HepG2 (cell line): ENCODE measurements at regions not wholly inside any gene's neighbourhood (a gene's known extent, or its start where the extent isn't known, plus 50 kb on each side); places are given as distances from the start of the nearest gene placed in this dataset.

Experiments used
- ATAC-seq: fragments of 200-7000 bp; cut with Tn5 transposase; 3 replicates; pipeline ENCODE4 v1.9.1; 2020; ENCODE audit warnings: mild to moderate bottlenecking, moderate library complexity
- BruUV-seq: library from RNA; stranded (reverse); fragments of 400-500 nt; replicated peaks from 2 replicates; lab custom pipeline; 2021; lab: Mats Ljungman, UMichigan
- CTCF ChIA-PET: fragments of 300-600 bp; formaldehyde crosslinking; extraction: SDS; loops from one replicate; lab custom pipeline; 2021; ENCODE audit warnings: low total read pairs, inconsistent platforms, low intra/inter-chr PET ratio; lab: Yijun Ruan, JAX
- POLR2A ChIA-PET: fragments of 350-600 bp; sonication (Branson Sonifier 250); formaldehyde crosslinking; loops from one replicate; lab custom pipeline; 2020; ENCODE audit warnings: antibody characterized with exemption, inconsistent platforms; lab: Yijun Ruan, JAX
- DNase-seq: peaks from one replicate; pipeline ENCODE4 v3.0.0-alpha.2; 2015; ENCODE audit warnings: low spot score
- FAIRE-seq: peaks from 3 replicates; lab custom pipeline; 2011; peaks lifted over from hg19 to GRCh38; lab: Jason Lieb, UNC
- H2AFZ ChIP-seq: one replicate; pipeline ENCODE4 v1.6.1; 2011; ENCODE audit warnings: low read length, inconsistent platforms
- H3K27ac ChIP-seq: fragments of 300-600 bp; 3 replicates; pipeline ENCODE4 v1.8.0; 2011; ENCODE audit warnings: mixed run types, mild to moderate bottlenecking, mixed read lengths, low read length, inconsistent platforms; ENCODE audit not compliant: insufficient read depth; ENCODE audit errors: extremely low read length
- H3K27me3 ChIP-seq, 2 experiments: fragments of 200-600 bp in 1 of 2; 2 replicates in 1 of 2; 3 replicates in 1 of 2; pipeline versions ENCODE4 v1.6.0 to v1.8.0; 2011; ENCODE audit warnings: low read length in 2 of 2, mild to moderate bottlenecking in 2 of 2, moderate library complexity in 2 of 2, inconsistent platforms in 1 of 2; ENCODE audit not compliant: insufficient read depth in 2 of 2, control insufficient read depth in 1 of 2
- H3K36me3 ChIP-seq, 2 experiments: fragments of 200-600 bp in 1 of 2; replicated peaks in 1 of 2; 2 replicates in 1 of 2; 3 replicates in 1 of 2; pipeline versions ENCODE4 v1.5.1 to v1.8.0; 2011; ENCODE audit warnings: low read length in 2 of 2, inconsistent platforms in 1 of 2; ENCODE audit not compliant: insufficient read depth in 2 of 2, control insufficient read depth in 1 of 2
- H3K4me1 ChIP-seq: 2 replicates; pipeline ENCODE4 v1.5.1; 2012; ENCODE audit warnings: low read length, inconsistent platforms; ENCODE audit not compliant: insufficient read depth
- H3K4me2 ChIP-seq: 2 replicates; pipeline ENCODE4 v1.6.0; 2011; ENCODE audit warnings: low read depth, low read length, inconsistent platforms
- H3K4me3 ChIP-seq, 3 experiments: fragments of 200-600 bp in 1 of 3; sonication (generic), shearing (Covaris generic) in 1 of 3; replicated peaks in 1 of 3; 2 replicates each; pipeline ENCODE4 v1.5.1; 2011 to 2016; ENCODE audit warnings: low read length in 3 of 3, inconsistent platforms in 2 of 3, low read depth in 2 of 3, mild to moderate bottlenecking in 2 of 3, control low read depth in 1 of 3, mixed read lengths in 1 of 3; ENCODE audit not compliant: insufficient read depth in 1 of 3
- H3K79me2 ChIP-seq: one replicate; pipeline ENCODE4 v1.6.1; 2011; ENCODE audit warnings: low read length, inconsistent platforms; ENCODE audit not compliant: insufficient read depth
- H3K9ac ChIP-seq: 2 replicates; pipeline ENCODE4 v1.6.0; 2011; ENCODE audit warnings: mild to moderate bottlenecking, low read depth, low read length, inconsistent platforms; ENCODE audit not compliant: insufficient read depth
- H3K9me3 ChIP-seq: 2 replicates; pipeline ENCODE4 v1.5.1; 2012; ENCODE audit warnings: mild to moderate bottlenecking, low read length
- H4K20me1 ChIP-seq: 2 replicates; pipeline ENCODE4 v1.6.0; 2011; ENCODE audit warnings: inconsistent platforms, mild to moderate bottlenecking, low read length, moderate library complexity; ENCODE audit not compliant: insufficient read depth
- BRF2 ChIP-seq: sonication (generic); formaldehyde crosslinking; IDR thresholded peaks from 2 replicates; pipeline ENCODE4 v1.8.1; 2022; ENCODE audit warnings: mild to moderate bottlenecking, missing genetic modification reagents
- CREB1 ChIP-seq, 2 experiments: fragments of 450-650 bp in 1 of 2; IDR thresholded peaks; 2 replicates each; pipeline ENCODE4 v1.6.1; 2016 to 2017; ENCODE audit warnings: control low read depth in 1 of 2, mild to moderate bottlenecking in 1 of 2, missing compliant biosample characterization in 1 of 2, missing genetic modification characterization in 1 of 2
- DMTF1 ChIP-seq: sonication (generic); formaldehyde crosslinking; IDR thresholded peaks from 2 replicates; pipeline ENCODE4 v1.4.0; 2020; ENCODE audit warnings: mild to moderate bottlenecking, missing genetic modification reagents
- DRAP1 ChIP-seq: IDR thresholded peaks from 2 replicates; pipeline ENCODE4 v1.6.1; 2016; ENCODE audit warnings: missing genetic modification reagents, missing compliant biosample characterization
- E2F5 ChIP-seq: sonication (generic); formaldehyde crosslinking; conservative IDR thresholded peaks from 2 replicates; pipeline ENCODE4 v1.4.0; 2020; ENCODE audit warnings: missing genetic modification reagents
- KLF6 ChIP-seq: IDR thresholded peaks from 2 replicates; pipeline ENCODE4 v1.8.0; 2016; ENCODE audit warnings: missing biosample characterization, missing genetic modification reagents
- MEIS1 ChIP-seq: sonication (generic); formaldehyde crosslinking; IDR thresholded peaks from 2 replicates; pipeline ENCODE4 v1.9.0; 2021; ENCODE audit warnings: mild to moderate bottlenecking, missing genetic modification reagents, moderate library complexity, borderline replicate concordance
- MLX ChIP-seq: IDR thresholded peaks from 2 replicates; pipeline ENCODE4 v1.6.1; 2016
- PHB2 ChIP-seq: fragments of 450-650 bp; IDR thresholded peaks from 2 replicates; pipeline ENCODE4 v1.6.1; 2018; ENCODE audit not compliant: partially characterized antibody
- SNAI1 ChIP-seq: sonication (generic); formaldehyde crosslinking; IDR thresholded peaks from 2 replicates; pipeline ENCODE4 v1.5.0; 2020; ENCODE audit warnings: mild to moderate bottlenecking, missing genetic modification reagents, borderline replicate concordance
- TSC22D2 ChIP-seq: sonication (generic); formaldehyde crosslinking; IDR thresholded peaks from 2 replicates; pipeline ENCODE4 v1.5.1; 2020; ENCODE audit warnings: missing genetic modification reagents, mild to moderate bottlenecking, borderline replicate concordance
- ZNF251 ChIP-seq: sonication (generic); formaldehyde crosslinking; IDR thresholded peaks from 2 replicates; pipeline ENCODE4 v1.9.0; 2021; ENCODE audit warnings: mild to moderate bottlenecking, missing genetic modification reagents
- ZNF484 ChIP-seq: sonication (generic); formaldehyde crosslinking; IDR thresholded peaks from 2 replicates; pipeline ENCODE4 v1.5.1; 2020; ENCODE audit warnings: mild to moderate bottlenecking, low read depth, missing genetic modification reagents, borderline replicate concordance
- ZNF543 ChIP-seq: sonication (generic); formaldehyde crosslinking; IDR thresholded peaks from 2 replicates; pipeline ENCODE4 v1.4.0; 2020; ENCODE audit warnings: mild to moderate bottlenecking, missing genetic modification reagents
- ZNF550 ChIP-seq: sonication (generic); formaldehyde crosslinking; IDR thresholded peaks from 2 replicates; pipeline ENCODE4 v1.4.0; 2020; ENCODE audit warnings: mild to moderate bottlenecking, missing genetic modification reagents, borderline replicate concordance
- ZNF577 ChIP-seq: sonication (generic); formaldehyde crosslinking; IDR thresholded peaks from 2 replicates; pipeline ENCODE4 v1.4.0; 2020; ENCODE audit warnings: mild to moderate bottlenecking, low read depth, missing genetic modification reagents, borderline replicate concordance
- ZNF761 ChIP-seq: sonication (generic); formaldehyde crosslinking; conservative IDR thresholded peaks from 2 replicates; pipeline ENCODE4 v1.4.0; 2020; ENCODE audit warnings: mild to moderate bottlenecking, missing genetic modification reagents
- ZNF784 ChIP-seq: sonication (generic); formaldehyde crosslinking; IDR thresholded peaks from 2 replicates; pipeline ENCODE4 v1.5.1; 2020; ENCODE audit warnings: missing genetic modification reagents, mild to moderate bottlenecking, borderline replicate concordance
- ZNF788 ChIP-seq: sonication (generic); formaldehyde crosslinking; IDR thresholded peaks from 2 replicates; pipeline ENCODE4 v1.5.0; 2020; ENCODE audit warnings: mild to moderate bottlenecking, missing genetic modification reagents, borderline replicate concordance
- WGBS: methylation state at CpG from one replicate; pipeline ENCODE4 v1.1.6; 2017; ENCODE audit warnings: low lambda C conversion rate; 5-methylcytosine and 5-hydroxymethylcytosine counted together
- in situ Hi-C: cut with HindIII; loops from 2 replicates; pipeline ENCODE4 v1.10.0; 2017; ENCODE audit warnings: low pct_unique_long_range_greater_than_20kb; ENCODE audit not compliant: extremely low pct_ligation_motif_present
- intact Hi-C: fragments of 100-400 bp; cut with micrococcal nuclease; formaldehyde crosslinking; loops from one replicate; pipeline ENCODE4 v1.10.0; 2022; ENCODE audit not compliant: unreplicated experiment

- no peak overlapping the region for H3K4me2 ChIP-seq
- H3K79me2 ChIP-seq = no peaks in the 10 kb centered on the region
- H3K4me3 ChIP-seq = no peak overlapping the region
- peaks cover 7% of the 10 kb centered on the region; the same call in 1 of the 2 replicates for H3K9me3 ChIP-seq
- H3K27ac ChIP-seq = no peak overlapping the region
- no peak for FAIRE-seq
- no peaks in the 10 kb centered on the region for H3K36me3 ChIP-seq
- no peak for DNase-seq
- CTCF ChIA-PET = no interaction called here
- intact Hi-C loops = no loop called here
- in situ Hi-C loops = no loop called here
- H2AFZ ChIP-seq = no peak overlapping the region
- peaks cover 1% of the 10 kb centered on the region; the same call in 1 of the 2 replicates for H3K4me1 ChIP-seq
- no TSS peak for BruUV-seq
- TF ChIP-seq E2F5 (no peak), SNAI1 (CRISPR knock-in tag) (no peak), ZNF484 (CRISPR knock-in tag) (no peak), MEIS1 (CRISPR knock-in tag) (no peak), PHB2 (no peak), BRF2 (no peak), ZNF761 (no peak), DRAP1 (no peak), ZNF251 (CRISPR knock-in tag) (no peak), ZNF577 (CRISPR knock-in tag) (no peak), TSC22D2 (CRISPR knock-in tag) (no peak), DMTF1 (no peak), CREB1 (IDR thresholded peaks at IDR 0.05) (no peak), CREB1 (CRISPR knock-in tag; IDR thresholded peaks at IDR 0.05) (no peak), MLX (CRISPR knock-in tag) (no peak), ZNF550 (CRISPR knock-in tag) (no peak), KLF6 (CRISPR knock-in tag) (no peak), ZNF543 (CRISPR knock-in tag) (no peak), ZNF788 (CRISPR knock-in tag) (no peak), ZNF784 (CRISPR knock-in tag) (no peak)
- TF ChIP-seq, all 625 proteins: peak for 0
- WGBS = 5% methylated on average over 2 of the region's 2 CpGs
- no peaks in the 10 kb centered on the region for H4K20me1 ChIP-seq
- no peaks in the 10 kb centered on the region for H3K27me3 ChIP-seq
- H3K9ac ChIP-seq = no peak overlapping the region
- ATAC-seq = no peak
- POLR2A ChIA-PET = no interaction called here
These were observed 349.8 kb upstream of the ARID1B start for GRCh38 chr6:156427345-156427744.
